Esophagus squamous epithelium (tissue), 4 donors: ENCODE measurements at regions not wholly inside any gene's neighbourhood (a gene's known extent, or its start where the extent isn't known, plus 50 kb on each side); places are given as distances from the start of the nearest gene placed in this dataset.

ENCODE experiments used
- POLR2A ChIP-seq, 4 donors: fragments of 450-650 bp; IDR thresholded peaks; one replicate each; pipeline ENCODE4 v1.6.1; 2017; ENCODE audit warnings: antibody characterized with exemption in 4 of 4, mild to moderate bottlenecking in 4 of 4, moderate library complexity in 3 of 4
- TF ChIP-seq, protein P1 (sequence below), 6 experiments: fragments of 450-650 bp in 4 of 6; fragments of 200-600 bp in 2 of 6; sonication (generic) in 2 of 6; IDR thresholded peaks; one replicate each; pipeline ENCODE4 v1.5.1; 2016 to 2019; ENCODE audit warnings: antibody characterized with exemption in 6 of 6, mild to moderate bottlenecking in 4 of 6, moderate library complexity in 4 of 6

DNA sequence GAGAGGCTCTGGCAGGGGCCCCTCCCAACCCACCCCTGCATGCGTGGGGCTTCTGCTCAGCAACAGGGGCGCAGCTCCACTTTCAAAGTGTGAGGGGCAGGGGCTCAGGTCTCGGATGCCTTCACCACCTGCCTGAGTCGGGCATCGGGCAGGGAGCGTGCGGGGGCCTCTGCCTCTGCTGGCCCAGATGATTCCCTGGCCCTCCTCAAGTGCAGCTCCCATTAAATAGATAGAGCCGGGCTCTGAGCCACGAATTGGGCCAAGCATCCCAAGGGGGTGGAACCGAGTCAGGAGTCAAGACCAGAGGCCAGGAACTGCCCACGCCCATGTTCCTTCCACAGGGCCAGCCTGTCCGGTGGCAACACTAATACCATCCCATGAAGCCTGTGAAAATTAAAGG is 108.9 kb upstream of the FAM20C start:
- TF ChIP-seq, protein P1, sequence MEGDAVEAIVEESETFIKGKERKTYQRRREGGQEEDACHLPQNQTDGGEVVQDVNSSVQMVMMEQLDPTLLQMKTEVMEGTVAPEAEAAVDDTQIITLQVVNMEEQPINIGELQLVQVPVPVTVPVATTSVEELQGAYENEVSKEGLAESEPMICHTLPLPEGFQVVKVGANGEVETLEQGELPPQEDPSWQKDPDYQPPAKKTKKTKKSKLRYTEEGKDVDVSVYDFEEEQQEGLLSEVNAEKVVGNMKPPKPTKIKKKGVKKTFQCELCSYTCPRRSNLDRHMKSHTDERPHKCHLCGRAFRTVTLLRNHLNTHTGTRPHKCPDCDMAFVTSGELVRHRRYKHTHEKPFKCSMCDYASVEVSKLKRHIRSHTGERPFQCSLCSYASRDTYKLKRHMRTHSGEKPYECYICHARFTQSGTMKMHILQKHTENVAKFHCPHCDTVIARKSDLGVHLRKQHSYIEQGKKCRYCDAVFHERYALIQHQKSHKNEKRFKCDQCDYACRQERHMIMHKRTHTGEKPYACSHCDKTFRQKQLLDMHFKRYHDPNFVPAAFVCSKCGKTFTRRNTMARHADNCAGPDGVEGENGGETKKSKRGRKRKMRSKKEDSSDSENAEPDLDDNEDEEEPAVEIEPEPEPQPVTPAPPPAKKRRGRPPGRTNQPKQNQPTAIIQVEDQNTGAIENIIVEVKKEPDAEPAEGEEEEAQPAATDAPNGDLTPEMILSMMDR (IDR thresholded peaks at IDR 0.05), result no peak
- TF ChIP-seq POLR2A (IDR thresholded peaks at IDR 0.05), result no peak
